ENCODE measurements at regions not wholly inside any gene's neighbourhood (a gene's known extent, or its start where the extent isn't known, plus 50 kb on each side); places are given as distances from the start of the nearest gene placed in this dataset.
"Not testable (repeated sequence)": the region's sequence is repeated elsewhere in the genome, so short reads cannot be mapped to it uniquely, and the experiment has no call there.

DNA sequence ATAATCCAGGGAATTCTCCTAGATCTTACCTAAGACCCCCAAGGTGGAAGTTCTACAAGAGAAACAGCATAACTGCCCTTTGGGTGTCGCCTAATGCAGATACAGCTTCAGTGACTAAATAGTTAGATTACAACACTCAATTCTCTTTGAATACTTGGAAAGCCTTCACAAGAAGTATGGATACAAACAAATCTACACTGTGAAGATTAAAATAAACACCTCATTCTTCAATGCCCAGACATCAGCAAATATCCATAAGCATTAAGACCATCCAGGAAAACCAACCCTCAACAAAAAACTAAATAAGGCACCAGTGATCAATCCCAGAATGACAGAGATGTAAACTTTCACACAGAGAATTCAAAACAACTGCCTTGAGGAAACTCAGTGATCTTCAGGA is 963.2 kb downstream of the PLOD2 start:
- DNase-seq = no peak

DNA sequence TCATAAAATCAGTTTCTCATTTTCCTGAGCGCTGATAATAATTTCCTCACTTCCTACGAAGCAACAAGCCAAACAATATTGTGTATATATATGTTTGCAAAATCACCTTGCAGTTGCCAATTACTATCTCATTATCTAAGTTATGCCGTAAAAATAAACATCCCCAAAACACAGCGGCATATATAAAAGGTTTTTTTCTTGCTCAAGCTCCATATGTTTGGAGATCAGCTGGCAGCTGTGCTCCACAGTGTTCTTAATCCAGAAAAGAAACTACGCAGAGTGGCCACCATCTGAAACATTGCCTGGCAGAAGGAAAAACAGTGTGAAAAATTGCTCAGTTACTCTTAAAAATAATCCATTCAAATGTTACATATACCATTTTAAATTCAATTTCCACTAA is 951.4 kb downstream of the PLOD2 start:
- DNase-seq = peak; percentile 80

DNA sequence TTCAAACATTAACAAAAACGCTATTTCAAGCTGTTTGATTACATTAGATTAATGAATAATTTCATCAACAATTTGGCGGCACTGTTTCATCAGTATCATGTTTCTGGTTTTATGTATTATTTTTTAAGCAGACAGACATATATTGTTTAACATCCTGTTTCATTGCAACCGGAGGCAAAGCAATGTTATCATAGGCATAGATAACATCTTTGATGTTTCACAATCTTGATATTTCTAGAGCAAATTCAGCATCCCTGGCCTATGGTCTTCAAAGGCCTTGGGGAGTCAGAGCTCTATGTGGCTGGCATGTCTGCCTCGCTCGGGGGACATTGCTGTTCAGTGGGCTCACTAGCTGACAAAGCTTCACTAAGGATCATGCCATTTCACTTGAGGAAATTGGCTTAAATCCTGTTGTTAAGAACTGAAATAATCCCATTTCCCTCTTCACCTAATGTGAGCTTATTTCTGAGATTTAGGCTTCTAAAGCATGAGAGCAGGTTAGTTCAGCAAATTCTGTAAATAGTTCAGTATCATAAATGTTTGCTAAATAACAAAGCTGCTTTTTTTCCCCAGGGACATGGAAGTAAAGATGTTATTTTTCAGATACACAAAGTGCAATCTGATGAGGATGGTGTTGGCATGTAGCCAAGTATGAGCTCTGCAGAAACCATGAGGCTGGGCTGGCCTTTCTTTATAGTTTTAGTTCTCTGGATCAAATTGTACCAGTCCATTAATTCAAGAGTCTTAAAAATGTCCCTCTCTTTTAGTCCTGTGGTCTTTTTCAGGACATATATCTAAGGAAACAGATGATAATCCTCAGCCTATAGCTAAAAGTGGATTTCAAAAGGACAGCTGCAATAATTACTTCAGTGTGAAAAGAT is 941.4 kb downstream of the PLOD2 start:
- peak; percentile 98 for DNase-seq

DNA sequence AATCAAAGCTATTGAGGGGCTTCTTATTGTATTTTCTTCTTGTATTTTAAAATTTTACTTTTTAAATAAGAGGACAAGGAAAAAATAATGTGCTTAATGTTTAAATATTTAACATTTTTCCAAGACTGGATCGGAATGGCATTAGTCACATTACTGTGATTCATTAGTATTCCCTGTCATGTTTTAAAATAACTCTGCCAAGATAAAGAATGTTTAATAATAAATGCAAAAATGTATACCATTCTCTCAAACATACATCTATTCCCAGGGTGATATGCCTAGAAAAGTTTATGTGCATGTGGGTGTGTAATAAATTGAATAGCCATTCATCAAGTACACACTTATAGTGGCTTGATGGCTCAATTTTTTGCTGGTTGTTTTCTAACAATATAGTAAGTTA is 936.1 kb downstream of the PLOD2 start:
- DNase-seq = no peak

GRCh38 chr3:145243875-145244274 is 917.1 kb downstream of the PLOD2 start:
- no peak for DNase-seq

- DNase-seq = no peak
Observed at GRCh38 chr3:145244327-145244726, 916.7 kb downstream of the PLOD2 start.

GRCh38 chr3:145246291-145246690 is 914.7 kb downstream of the PLOD2 start:
- DNase-seq = no peak

- no peak for DNase-seq
Observed at GRCh38 chr3:145248928-145249327, 912.1 kb downstream of the PLOD2 start.

GRCh38 chr3:145251311-145251710 is 909.7 kb downstream of the PLOD2 start:
- DNase-seq = peak; percentile 81

GRCh38 chr3:145257967-145258366 is 903.0 kb downstream of the PLOD2 start:
- not testable (repeated sequence) for DNase-seq

DNA sequence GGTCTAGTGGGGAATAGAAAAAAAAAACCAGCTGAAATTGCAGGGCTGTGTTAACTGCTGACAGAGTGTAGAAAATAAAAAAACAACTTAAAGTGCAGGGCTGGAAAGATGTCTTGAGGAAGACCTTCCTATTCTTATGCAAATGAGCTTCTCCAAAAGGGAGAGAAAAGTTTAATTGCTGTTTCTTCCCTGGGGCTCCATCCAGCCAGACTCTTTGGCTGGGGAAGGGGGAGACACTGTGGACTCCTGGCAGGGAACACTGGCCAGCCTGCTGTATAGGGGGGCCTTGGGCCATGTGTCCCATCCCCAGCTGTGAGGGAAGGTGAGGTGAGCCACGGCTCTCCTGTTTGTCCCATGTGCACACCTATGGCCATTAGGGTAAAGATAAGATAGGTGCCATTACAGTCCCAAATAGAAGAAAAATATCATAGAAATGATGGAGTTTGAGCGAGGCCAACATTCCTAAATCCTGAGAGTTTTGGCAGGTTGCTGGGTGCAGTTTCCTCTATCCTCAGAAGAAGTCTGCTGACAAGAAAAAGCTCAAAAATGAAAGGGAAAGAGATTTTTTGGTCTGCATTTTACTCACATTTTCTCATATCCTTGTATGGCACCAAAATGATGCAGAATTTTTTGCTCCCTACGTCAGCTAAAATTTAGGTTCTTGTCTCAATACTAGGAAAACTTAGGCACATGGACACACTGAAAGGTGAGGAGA is 901.7 kb downstream of the PLOD2 start:
- no peak for DNase-seq

DNA sequence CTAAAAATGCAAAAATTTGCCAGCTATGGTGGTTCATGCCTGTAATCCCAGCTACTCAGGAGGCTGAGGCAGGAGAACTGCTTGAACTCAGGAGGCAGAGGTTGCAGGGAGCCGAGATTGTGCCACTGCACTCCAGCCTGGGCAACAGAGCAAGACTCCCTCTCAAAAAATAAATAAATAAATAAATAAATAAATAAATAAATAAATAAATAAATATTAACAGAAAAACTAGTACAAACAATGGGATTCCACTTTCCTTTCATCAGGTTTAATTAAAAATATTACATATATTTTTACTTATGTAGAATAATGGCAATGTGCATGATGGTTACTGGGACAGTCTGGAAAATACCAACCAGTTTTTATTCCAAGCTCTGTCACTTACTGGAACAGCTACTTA is 897.5 kb downstream of the PLOD2 start:
- DNase-seq = not testable (repeated sequence)

GRCh38 chr3:145266368-145266767 is 894.6 kb downstream of the PLOD2 start:
- DNase-seq = no peak

DNA sequence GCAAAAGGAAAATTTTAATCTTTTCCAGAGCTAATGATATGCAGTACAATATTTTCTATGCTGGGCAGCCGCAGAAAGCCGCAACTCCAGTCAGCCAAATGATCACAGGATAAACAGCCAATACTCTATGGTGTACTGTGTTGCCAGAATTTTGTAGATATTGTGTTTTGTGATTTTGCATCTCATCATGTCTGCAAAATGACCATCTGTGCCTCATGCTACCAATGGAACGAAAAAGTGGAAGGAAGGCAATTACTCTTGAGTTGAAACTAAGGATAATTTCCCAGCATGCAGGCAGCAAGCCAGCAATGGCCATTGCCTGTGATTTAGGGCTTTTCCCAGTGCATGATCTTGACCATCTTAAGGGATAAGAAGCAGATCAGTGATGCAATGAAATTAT is 891.9 kb downstream of the PLOD2 start:
- no peak for DNase-seq

DNA sequence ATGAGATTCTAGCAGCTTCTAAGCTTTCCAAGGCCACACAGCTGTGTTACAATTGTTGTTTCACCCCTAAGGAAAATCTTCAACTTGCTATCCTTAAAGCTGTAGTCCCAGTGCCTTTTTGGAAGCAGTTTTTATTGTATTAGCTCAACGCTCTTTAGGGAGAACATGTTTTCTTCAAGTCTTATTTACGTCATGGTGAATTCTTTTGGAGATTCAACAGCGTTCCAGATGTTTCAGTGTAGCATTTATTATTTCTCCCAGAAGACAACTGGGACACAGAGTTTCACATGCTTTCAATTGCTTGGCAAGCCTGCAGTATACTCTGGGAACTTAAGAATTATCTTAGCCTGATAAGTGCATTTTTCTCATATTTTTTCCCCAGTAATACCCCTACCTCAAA is 888.3 kb downstream of the PLOD2 start:
- DNase-seq = no peak

- no peak for DNase-seq
Observed at GRCh38 chr3:145282505-145282904, 878.5 kb downstream of the PLOD2 start.

- no peak for DNase-seq
Observed at GRCh38 chr3:145286937-145287336, 874.0 kb downstream of the PLOD2 start.

GRCh38 chr3:145290010-145290409 is 871.0 kb downstream of the PLOD2 start:
- DNase-seq = no peak

- no peak for DNase-seq
Observed at GRCh38 chr3:145294572-145294971, 866.4 kb downstream of the PLOD2 start.

DNA sequence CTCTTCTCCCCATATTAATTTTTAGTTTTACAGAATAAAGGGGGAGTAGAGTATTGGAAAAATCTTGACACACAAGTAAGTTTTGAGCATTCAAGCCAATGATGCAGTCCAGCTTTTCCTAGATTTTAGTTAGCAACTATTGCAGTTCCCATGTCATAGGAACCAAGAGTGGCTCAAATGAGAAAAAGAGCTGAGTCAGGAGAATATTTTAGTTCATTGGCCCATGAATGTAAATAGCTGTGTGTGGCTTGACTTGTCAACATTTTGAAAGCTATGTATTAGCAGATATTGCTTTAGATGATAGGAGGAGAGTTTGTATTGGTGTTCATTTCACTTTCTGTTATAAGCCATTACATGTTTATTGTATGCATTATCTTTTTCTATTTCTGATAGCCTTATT is 853.7 kb downstream of the PLOD2 start:
- DNase-seq = no peak

DNA sequence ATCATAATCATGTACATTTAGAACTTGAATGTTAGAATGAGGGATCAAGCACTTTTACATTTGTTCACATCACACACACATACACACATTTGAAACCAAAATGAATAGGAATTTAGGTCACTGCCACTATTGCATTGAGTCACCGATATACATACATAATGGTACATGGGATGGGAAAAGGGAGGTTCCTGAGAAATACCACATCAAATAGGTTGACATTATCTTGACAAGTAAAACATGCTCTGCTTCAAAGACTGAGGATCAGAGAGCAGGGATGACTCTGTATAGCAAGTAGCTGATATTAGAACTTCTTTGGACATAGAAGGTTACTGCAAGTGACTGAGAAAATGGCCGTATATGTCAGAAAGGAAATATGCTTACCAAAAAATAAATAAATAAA is 847.2 kb downstream of the PLOD2 start:
- no peak for DNase-seq

DNA sequence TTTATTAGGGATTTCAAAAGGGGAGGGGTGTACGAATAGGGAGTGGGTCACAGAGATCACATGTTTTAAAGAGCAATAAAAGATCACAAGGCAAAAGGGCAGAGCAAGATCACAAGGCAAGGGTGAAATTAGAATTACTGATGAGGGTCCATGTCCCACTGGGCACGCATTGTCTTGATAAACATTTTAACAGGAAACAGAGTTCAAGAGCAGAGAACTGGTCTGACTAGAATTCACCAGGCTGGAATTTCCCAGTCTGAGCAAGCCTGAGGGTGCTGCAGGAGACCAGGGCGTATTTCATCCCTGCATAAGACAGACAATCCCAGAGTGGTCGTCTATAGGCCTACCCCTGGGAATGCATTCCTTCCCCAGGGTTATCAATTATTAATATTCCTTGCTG is 844.7 kb downstream of the PLOD2 start:
- DNase-seq = not testable (repeated sequence)

GRCh38 chr3:145326666-145327065 is 834.3 kb downstream of the PLOD2 start:
- no peak for DNase-seq

DNA sequence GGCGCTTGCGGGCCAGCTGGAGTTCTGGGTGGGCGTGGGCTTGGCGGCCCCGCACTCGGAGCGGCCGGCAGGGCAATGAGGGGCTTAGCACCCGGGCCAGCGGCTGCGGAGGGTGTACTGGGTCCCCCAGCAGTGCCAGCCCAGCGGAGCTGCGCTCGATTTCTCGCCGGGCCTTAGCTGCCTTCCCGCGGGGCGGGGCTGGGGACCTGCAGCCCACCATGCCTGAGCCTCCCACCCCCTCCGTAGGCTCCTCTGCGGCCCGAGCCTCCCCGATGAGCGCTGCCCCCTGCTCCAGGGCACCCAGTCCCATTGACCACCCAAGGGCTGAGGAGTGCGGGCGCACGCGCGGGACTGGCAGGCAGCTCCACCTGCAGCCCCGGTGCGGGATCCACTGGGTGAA is 827.6 kb downstream of the PLOD2 start:
- not testable (repeated sequence) for DNase-seq

All from NCI-H82 (cell line).